NCI-H1436 (cell line): ENCODE measurements at regions not wholly inside any gene's neighbourhood (a gene's known extent, or its start where the extent isn't known, plus 50 kb on each side); places are given as distances from the start of the nearest gene placed in this dataset.
A peak's percentile ranks its signal among the peaks of the same experiment; 100 is the strongest.

ENCODE experiments used
- DNase-seq: peaks from one replicate; lab custom pipeline; 2025; lab: John Stamatoyannopoulos, UW

GRCh38 chr17:33515974-33516373, 222.9 kb upstream of the ASIC2 start:
- no peak for DNase-seq

- DNase-seq = no peak
Measured at GRCh38 chr17:33516645-33517044, 223.6 kb upstream of the ASIC2 start.

GRCh38 chr17:33517746-33518145, 224.7 kb upstream of the ASIC2 start:
- no peak for DNase-seq

- no peak for DNase-seq
Measured at GRCh38 chr17:33519692-33520091, 226.6 kb upstream of the ASIC2 start.

- peak; percentile 15 for DNase-seq
Measured at GRCh38 chr17:33520426-33521330, 227.6 kb upstream of the ASIC2 start.

- DNase-seq = no peak
Measured at GRCh38 chr17:33521784-33522183, 228.7 kb upstream of the ASIC2 start.

GRCh38 chr17:33522623-33523022, 229.5 kb upstream of the ASIC2 start:
- DNase-seq = no peak

- DNase-seq = no peak
Measured at GRCh38 chr17:33523577-33523981, 230.5 kb upstream of the ASIC2 start.

- DNase-seq = no peak
Measured at GRCh38 chr17:33525186-33525585, 232.1 kb upstream of the ASIC2 start.

GRCh38 chr17:33526717-33527116, 233.6 kb upstream of the ASIC2 start:
- no peak for DNase-seq

- DNase-seq = no peak
Measured at GRCh38 chr17:33527290-33527689, 234.2 kb upstream of the ASIC2 start.

GRCh38 chr17:33528846-33529245, 235.8 kb upstream of the ASIC2 start:
- DNase-seq = no peak

- no peak for DNase-seq
Measured at GRCh38 chr17:33529816-33530215, 236.7 kb upstream of the ASIC2 start.

- no peak for DNase-seq
Measured at GRCh38 chr17:33531311-33531710, 238.2 kb upstream of the ASIC2 start.

- no peak for DNase-seq
Measured at GRCh38 chr17:33534087-33534486, 241.0 kb upstream of the ASIC2 start.

GRCh38 chr17:33545124-33545523, 252.0 kb upstream of the ASIC2 start:
- no peak for DNase-seq

GRCh38 chr17:33550261-33550660, 257.2 kb upstream of the ASIC2 start:
- DNase-seq = no peak

GRCh38 chr17:33551075-33551474, 258.0 kb upstream of the ASIC2 start:
- no peak for DNase-seq

GRCh38 chr17:33551911-33552310, 258.8 kb upstream of the ASIC2 start:
- DNase-seq = no peak

- no peak for DNase-seq
Measured at GRCh38 chr17:33560165-33560564, 267.1 kb upstream of the ASIC2 start.

- DNase-seq = no peak
Measured at GRCh38 chr17:33560871-33561270, 267.8 kb upstream of the ASIC2 start.

- no peak for DNase-seq
Measured at GRCh38 chr17:33561569-33562334, 268.7 kb upstream of the ASIC2 start.

- DNase-seq = no peak
Measured at GRCh38 chr17:33562792-33563191, 269.7 kb upstream of the ASIC2 start.
